T follicular helper cell (primary cell): ENCODE measurements at regions not wholly inside any gene's neighbourhood (a gene's known extent, or its start where the extent isn't known, plus 50 kb on each side); places are given as distances from the start of the nearest gene placed in this dataset.

Experiments
- DNase-seq: peaks from one replicate; pipeline ENCODE4 v3.0.0-alpha.2; 2020; ENCODE audit warnings: low read depth

GRCh38 chr13:104002216-104002615 lies 936.0 kb upstream of the SLC10A2 start:
- no peak for DNase-seq

GRCh38 chr13:104001766-104002165 lies 935.5 kb upstream of the SLC10A2 start:
- no peak for DNase-seq

- DNase-seq, result no peak
These were observed 930.5 kb upstream of the SLC10A2 start for GRCh38 chr13:103996733-103997132.

- no peak for DNase-seq
These were observed 917.7 kb upstream of the SLC10A2 start for GRCh38 chr13:103983948-103984347.

GRCh38 chr13:103976371-103976770 lies 910.2 kb upstream of the SLC10A2 start:
- DNase-seq, result no peak

- no peak for DNase-seq
These were observed 907.5 kb upstream of the SLC10A2 start for GRCh38 chr13:103973740-103974139.

GRCh38 chr13:103969520-103970050 lies 903.4 kb upstream of the SLC10A2 start:
- DNase-seq, result no peak

GRCh38 chr13:103965506-103966243 lies 899.5 kb upstream of the SLC10A2 start:
- DNase-seq, result no peak

- DNase-seq, result no peak
These were observed 895.6 kb upstream of the SLC10A2 start for GRCh38 chr13:103961784-103962183.

GRCh38 chr13:103961129-103961528 lies 894.9 kb upstream of the SLC10A2 start:
- no peak for DNase-seq

- DNase-seq, result no peak
These were observed 893.8 kb upstream of the SLC10A2 start for GRCh38 chr13:103960001-103960400.

GRCh38 chr13:103958691-103959090 lies 892.5 kb upstream of the SLC10A2 start:
- DNase-seq, result no peak

- no peak for DNase-seq
These were observed 891.7 kb upstream of the SLC10A2 start for GRCh38 chr13:103957939-103958338.

GRCh38 chr13:103953859-103954258 lies 887.6 kb upstream of the SLC10A2 start:
- no peak for DNase-seq

- no peak for DNase-seq
These were observed 886.0 kb upstream of the SLC10A2 start for GRCh38 chr13:103952183-103952582.

GRCh38 chr13:103948426-103948825 lies 882.2 kb upstream of the SLC10A2 start:
- no peak for DNase-seq

GRCh38 chr13:103945836-103946235 lies 879.6 kb upstream of the SLC10A2 start:
- no peak for DNase-seq

- DNase-seq, result no peak
These were observed 875.4 kb upstream of the SLC10A2 start for GRCh38 chr13:103941506-103942140.

- no peak for DNase-seq
These were observed 868.9 kb upstream of the SLC10A2 start for GRCh38 chr13:103935117-103935516.

GRCh38 chr13:103931885-103932284 lies 865.7 kb upstream of the SLC10A2 start:
- no peak for DNase-seq

GRCh38 chr13:103931331-103931845 lies 865.2 kb upstream of the SLC10A2 start:
- DNase-seq, result no peak

- no peak for DNase-seq
These were observed 859.9 kb upstream of the SLC10A2 start for GRCh38 chr13:103926118-103926517.

GRCh38 chr13:103908911-103909310 lies 842.7 kb upstream of the SLC10A2 start:
- DNase-seq, result no peak
